Lower leg skin (tissue), 3 donors: ENCODE measurements at regions not wholly inside any gene's neighbourhood (a gene's known extent, or its start where the extent isn't known, plus 50 kb on each side); places are given as distances from the start of the nearest gene placed in this dataset.

Source experiments
- CTCF ChIP-seq, 3 donors: fragments of 450-650 bp; IDR thresholded peaks; one replicate each; pipeline ENCODE4 v1.5.1; 2016; ENCODE audit warnings: antibody characterized with exemption in 3 of 3, mild to moderate bottlenecking in 3 of 3, moderate library complexity in 2 of 3
- POLR2A ChIP-seq, 2 donors: fragments of 450-650 bp; IDR thresholded peaks; one replicate each; pipeline ENCODE4 v1.6.1; 2016 to 2017; ENCODE audit warnings: antibody characterized with exemption in 2 of 2, mild to moderate bottlenecking in 1 of 2, moderate library complexity in 1 of 2

GRCh38 chr6:115843945-115844344, 216.7 kb downstream of the FRK start:
- TF ChIP-seq POLR2A (IDR thresholded peaks at IDR 0.05) = no peak
- TF ChIP-seq CTCF (IDR thresholded peaks at IDR 0.05) = no peak
